ENCODE measurements at regions not wholly inside any gene's neighbourhood (a gene's known extent, or its start where the extent isn't known, plus 50 kb on each side); places are given as distances from the start of the nearest gene placed in this dataset.

GRCh38 chr17:13202835-13203234 is 185.0 kb upstream of the ELAC2 start:
- TF ChIP-seq, protein P1, sequence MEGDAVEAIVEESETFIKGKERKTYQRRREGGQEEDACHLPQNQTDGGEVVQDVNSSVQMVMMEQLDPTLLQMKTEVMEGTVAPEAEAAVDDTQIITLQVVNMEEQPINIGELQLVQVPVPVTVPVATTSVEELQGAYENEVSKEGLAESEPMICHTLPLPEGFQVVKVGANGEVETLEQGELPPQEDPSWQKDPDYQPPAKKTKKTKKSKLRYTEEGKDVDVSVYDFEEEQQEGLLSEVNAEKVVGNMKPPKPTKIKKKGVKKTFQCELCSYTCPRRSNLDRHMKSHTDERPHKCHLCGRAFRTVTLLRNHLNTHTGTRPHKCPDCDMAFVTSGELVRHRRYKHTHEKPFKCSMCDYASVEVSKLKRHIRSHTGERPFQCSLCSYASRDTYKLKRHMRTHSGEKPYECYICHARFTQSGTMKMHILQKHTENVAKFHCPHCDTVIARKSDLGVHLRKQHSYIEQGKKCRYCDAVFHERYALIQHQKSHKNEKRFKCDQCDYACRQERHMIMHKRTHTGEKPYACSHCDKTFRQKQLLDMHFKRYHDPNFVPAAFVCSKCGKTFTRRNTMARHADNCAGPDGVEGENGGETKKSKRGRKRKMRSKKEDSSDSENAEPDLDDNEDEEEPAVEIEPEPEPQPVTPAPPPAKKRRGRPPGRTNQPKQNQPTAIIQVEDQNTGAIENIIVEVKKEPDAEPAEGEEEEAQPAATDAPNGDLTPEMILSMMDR (IDR thresholded peaks at IDR 0.05) = no peak
- TF ChIP-seq EZH2 (IDR thresholded peaks at IDR 0.05; ENCODE audit: borderline replicate concordance, insufficient read depth, low read depth, low read length, poor library complexity, severe bottlenecking) = no peak
